GM19025 (cell line): ENCODE measurements at regions not wholly inside any gene's neighbourhood (a gene's known extent, or its start where the extent isn't known, plus 50 kb on each side); places are given as distances from the start of the nearest gene placed in this dataset.
"Not testable (repeated sequence)": the region's sequence is repeated elsewhere in the genome, so short reads cannot be mapped to it uniquely, and the experiment has no call there.

Source experiments
- ATAC-seq: cut with Tn5 transposase; IDR thresholded peaks from one replicate; pipeline ENCODE4 v1.9.1; 2021; ENCODE audit warnings: mild to moderate bottlenecking, low read depth, moderate library complexity; ENCODE audit not compliant: unreplicated experiment

DNA sequence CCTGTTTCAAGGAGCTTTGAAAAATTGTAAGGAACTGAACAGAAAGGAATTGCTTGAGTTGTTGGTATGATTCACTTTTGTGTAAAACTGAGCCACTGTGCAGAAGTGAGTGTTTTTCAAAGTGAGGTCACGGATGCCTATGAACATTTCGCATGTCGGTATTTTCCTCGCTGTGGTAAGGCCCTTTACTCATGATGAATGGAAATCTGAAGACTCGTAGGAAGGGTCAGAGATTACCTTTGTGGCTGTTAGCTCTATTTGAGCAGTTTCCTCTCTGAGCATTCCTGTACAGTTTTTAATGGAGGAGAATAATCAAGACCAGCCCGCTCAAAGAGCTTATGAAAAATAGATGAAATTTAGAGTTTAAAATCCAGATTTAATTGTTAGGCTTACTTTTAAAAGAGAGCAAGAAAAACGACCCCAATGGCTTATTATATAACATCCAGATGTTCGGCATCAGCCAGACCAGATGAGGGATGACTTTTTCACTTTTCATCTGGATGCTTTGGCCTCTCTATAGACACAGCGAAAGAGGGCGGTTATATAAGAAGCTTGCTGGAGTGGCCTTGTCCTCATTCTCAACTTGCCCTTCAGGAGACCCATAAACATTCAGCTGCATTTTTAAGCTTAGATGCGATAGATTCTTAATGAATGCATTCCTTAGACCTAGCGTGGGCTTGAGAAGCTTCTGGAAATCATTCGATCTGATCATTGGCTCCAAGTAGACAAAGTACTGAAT, 99.5 kb downstream of the CD83 start:
- no peak for ATAC-seq

DNA sequence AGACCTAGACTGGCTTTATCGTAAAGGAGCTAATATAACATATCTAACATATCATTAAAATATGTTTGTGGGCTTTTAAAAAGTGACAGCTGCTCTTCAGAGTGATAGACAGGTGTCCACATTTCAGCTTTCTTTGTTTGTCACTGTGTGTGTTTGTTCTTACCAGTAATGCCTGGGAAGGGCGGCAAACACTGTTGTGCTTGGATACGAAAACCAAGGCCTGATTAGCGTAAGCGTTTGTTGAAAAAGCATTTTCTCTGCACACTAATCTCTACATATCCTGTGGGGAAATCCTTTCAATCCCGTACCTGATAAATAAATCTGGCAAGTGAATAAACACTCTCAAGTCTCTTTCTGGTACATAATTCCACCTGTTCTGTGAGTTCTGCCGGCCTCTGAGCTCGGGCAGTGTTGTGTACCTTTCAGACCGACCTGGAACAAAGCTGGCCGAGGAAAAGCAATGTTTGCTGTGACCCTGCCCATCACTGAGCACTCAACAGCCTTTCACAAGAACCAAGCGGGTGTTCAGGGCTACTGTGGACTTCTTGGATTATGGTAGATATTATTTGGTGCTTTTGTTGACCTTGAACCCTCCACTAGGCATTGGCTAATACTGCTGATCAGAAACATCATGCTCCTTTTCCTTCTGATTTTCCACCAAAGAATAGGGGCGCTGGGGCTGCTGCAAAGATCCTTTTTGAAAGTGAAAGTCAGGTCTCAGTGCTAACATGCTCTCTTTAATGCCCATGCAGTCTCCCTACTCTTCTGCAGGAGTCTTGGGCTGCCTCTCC, 100.4 kb downstream of the CD83 start:
- ATAC-seq = no peak

DNA sequence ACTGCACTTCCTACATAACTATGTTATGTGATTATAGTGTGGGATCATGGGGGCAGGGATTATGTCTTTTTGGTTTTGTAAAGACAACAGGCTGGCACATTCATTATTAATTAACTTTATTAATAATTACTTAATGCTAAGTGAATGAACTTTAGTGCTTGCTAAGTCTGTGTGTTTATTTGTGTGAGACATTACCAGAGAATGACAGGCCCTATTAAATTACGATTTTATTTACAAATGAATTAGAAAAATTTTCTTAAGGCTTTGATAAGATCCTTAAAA, 100.9 kb downstream of the CD83 start:
- ATAC-seq = no peak

DNA sequence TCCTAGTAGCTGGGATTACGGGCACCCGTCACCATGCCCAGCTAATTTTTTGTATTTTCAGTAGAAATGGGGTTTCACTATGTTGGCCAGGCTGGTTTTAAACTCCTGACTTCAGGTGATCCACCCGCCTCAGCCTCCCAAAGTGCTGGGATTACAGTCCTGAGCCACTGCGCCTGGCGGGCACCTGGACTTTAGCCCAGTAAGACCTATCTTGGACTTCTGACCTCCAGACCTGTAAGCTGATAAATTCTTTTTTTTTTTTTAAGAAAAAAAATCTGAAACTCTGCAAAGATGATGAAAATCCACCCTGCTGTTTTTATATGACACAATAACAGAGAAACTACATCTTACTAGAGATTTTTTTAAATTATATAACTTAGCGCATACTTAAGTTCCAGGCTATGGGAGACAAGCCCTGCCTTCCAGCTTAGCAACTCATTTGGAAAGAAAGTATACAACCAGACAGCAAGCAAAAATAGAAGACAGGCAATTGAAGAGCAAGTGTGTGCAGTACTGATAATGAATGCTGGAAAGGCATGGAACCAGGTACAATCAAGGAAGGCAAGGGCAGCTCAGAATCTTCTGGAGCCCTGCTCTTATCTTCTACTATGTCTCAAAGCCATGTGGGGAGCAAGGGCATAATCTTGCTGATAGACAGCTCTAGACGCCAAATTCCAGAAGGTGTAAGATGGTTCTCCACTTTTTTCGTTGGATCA, 104.2 kb downstream of the CD83 start:
- no peak for ATAC-seq

DNA sequence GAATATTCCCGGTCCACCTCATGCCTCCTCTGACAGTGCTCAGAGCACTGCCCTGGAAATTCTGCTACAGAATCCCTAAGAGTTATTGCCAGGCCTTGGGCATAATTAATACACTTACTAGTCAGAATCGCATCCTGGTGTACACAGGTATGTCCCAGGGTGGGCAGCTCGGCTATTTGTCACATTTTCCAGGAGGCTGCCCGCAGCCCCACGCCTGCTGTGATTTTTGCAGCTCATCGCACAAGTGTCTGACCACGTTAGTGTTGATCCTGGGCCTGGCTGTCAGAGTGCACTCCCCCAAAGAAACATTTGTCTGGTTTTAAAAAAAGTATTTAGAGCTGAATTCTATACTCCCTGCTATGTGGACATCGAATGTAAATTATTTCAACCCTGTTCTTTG, 105.4 kb downstream of the CD83 start:
- ATAC-seq = no peak

DNA sequence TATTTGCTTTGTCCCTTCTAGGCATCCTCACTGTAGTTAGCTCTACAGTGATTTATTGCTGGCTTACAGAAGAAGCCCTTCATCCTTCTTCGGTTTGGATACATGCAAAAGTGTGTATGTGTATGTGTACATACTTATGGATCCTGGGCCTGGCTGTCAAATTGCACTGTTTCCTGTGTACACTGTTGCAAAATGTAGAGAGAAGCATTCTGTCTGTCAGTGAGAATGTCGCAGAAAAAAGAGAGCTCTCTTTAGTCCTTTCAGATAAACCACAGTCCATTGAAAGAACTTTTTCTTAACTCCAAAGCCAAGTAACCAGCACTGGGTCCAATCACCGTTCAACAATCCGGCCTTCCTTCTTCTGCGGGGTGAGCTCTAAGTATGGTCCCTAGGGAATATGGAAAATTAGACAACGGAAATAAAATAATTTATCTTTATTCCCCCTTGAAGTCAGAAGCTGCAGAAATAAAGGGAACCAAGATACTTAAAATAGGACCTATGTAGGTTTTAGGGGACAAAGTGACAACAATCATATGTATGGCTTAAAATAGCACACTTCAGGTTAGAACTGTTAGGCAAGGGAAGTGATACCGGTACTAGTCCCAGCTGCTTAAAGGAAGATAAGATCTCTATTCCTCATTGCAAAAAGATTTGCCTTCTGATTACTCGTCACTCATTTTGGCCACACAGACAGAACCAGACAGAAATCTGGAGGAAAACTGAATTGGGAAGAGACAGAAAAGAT, 107.0 kb downstream of the CD83 start:
- ATAC-seq = no peak

DNA sequence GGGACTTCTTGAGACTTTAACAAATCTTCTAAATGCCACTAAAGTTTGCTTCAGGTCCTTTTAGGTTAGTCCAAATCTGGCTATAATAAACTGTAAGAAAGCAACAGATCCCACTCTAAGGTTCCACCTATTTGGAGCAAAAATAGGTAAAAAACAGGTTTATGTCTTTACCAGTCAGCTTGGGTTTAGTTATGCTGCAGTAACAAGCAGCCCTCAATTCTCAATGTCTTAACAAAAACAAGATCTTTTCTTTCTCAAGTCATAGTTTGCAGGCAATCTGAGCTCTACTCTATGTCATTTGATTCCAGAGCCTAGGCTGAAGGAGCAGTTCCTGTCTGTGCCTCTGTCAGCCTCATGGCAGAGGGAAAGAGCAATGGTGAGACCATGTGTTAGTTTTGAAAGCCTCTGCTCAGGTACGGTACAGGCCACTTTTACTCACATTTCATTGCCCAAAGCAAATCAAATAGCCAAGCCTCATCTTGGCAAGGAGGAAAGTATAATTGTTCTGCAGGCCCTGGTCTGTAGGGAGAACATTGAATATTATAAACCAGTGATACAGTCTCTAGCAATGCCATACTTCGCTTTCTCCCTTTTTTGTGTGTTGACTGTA, 108.6 kb downstream of the CD83 start:
- ATAC-seq = no peak

DNA sequence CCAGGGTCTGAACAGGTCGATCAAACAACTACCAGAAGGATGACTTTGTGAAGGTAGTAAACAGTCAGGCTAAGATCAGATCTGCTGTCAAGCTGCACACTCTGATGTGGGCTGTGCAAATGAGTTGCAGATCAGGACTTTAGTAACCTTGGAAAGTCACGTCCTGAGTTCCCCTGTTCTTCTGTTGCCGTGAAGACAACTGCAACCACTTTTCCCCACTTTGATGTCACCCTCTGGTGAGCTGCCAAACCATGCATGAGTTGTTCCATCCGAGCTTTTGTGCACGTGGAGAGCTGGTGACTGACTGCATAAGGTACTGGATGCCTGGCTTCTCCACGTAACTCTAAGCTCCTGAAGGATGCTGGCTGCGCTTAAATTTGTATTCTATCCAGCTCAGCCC, 111.0 kb downstream of the CD83 start:
- ATAC-seq = no peak

DNA sequence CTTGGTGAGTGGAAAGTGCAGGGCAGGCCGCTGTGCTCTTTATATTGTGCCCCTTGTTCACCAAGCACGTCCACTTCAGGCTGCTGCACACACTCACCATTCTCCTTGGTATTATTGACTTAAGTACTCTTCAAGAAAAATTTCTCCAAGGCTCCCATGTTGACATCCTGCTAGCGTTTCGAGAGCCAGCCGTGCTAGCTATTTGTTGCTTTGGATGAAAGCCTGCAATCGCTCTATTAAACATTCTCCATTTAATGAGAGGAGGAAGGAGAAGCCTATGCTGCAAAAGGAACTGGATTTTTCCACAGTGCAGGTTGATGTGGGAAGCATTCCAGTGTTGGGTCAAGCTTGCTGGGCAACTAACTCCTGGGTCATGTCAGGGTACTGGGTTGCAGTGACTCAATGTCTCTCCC, 113.5 kb downstream of the CD83 start:
- ATAC-seq = no peak

DNA sequence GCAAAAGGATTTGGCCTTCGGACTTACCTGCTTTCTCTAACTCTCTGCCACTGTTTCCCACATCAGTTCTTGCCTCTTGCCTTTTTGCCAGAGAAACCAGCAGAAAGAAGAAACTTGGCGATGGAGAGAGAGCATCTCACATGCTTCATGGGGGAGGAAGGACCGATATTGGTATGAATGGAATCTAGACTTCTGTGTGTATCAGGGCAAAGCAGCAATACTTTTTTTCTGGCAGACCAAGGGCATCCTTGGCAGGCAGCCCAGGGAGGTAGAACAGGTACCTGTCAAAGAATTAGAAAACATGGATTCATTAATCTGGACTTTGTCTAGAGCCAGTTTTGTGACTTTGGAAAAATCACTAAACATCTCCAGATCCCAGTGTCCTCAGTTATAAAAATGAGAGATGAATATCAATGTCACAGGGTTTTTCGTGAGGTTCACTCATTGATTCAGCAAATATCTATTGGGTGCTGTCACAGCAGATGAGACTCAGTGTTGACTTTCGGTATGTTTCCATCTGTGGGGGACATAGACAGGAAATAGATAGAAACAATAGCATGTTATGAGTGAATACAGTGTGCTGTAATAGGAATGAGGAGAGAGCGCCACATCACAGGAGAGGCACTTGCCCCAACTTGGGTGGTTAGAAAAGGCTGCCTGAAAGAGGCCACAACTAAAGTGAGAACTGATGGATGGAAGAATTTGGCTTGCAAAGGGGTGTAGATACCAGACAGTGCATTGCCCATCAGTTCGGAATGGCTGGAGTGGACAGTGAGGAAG, 114.1 kb downstream of the CD83 start:
- no peak for ATAC-seq

DNA sequence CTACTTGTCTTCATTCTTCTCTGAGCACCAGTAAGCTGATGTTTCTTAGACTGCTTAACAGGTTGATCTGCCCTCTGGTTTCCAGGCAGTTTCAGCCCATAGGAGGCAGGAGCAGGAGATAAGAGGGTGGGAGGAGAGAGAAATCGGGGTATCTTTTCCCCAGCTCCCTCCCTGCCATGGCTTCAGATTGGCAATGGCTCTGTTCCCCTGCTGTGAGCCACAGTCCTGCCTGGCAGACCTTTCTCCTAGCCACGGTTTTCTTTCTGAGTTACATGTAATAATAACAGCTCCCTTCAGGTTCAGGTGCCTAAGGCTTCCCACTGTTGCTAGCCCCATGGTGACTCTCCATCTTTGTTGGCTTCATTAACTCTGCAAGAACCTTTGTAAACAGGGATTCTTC, 115.3 kb downstream of the CD83 start:
- ATAC-seq = no peak

DNA sequence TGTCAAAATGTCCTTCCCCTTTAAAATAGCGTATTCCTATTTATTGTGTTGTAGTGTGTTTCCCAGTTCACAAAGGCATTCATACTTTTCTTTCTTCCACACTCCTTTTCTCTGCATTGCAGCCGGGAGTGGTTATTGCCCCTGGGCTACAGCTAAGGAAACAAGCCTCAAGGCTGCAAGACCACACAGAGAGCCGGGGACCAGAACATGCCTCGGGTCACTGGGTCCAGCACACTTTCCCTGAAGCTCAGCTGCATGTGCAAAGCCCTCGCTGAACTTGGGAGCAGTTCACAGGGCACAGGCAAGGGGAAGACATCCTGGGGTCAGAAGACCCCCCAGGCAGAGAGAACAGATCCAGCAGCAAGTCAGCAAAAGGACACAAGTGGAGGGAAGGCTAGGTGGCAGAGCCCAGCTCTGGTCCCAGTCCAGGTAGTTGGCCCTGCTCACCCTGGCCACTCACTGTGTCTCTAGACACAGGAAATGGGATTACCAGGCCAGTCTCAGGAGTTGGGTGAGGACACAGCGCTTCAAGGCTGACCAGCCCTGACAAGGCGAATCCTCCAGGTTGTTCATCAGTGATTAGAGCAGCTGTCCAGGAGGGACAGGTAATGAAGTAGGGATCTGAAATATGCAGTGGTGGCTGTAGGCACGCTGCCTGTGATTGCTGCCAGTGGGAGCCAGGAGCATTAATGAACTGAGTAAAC, 118.2 kb downstream of the CD83 start:
- ATAC-seq = no peak

DNA sequence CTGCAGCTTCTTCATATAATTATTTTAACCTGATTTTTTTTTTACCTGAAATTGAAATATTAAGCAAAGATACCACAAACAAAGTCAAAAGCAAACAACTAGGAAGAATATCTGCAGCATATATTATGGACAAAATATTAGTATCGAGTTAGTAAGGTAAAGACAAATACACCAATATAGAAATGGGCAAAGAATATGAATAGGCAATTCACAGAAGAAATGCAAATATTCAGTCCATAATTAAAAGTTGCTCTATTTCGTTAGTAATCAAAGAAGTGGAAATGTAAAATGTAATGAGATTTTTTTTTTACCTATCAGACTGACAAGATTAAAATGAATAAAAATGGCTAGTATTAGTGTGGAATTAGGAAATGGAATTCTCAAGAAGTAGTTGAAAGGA, 121.5 kb downstream of the CD83 start:
- no peak for ATAC-seq

DNA sequence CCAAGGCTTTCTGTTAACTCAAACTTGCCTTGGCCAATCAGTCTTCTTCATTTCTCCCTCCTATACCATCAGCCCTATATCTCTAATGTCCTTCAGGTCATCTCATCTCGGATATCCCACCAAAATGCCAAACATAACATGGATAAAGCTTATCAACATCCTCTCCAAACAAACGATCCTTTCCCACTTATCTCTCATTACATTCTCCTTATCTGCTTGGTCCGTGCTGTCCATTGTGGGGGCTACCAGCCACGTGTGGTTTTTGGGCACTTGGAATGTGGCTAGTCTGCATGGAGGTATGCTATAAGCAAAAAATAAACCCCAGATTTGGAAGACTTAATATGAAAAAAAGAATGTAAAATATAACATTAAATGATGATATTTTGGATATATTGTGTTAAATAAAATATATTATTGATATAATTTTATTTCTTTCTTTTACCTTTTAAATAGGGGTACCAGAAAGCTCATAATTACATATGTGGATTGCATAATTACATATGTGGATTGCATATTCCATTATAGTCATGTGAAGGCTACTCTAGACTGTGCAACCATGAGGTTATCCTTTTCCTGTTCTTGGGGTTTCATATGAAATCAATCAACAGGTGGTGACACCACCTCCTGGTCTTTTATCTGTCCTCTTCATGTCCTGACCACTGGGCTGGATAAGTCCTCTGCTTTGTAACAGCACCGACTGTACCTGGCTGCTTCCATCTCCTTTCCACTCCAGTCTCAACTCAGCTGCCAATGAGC, 123.0 kb downstream of the CD83 start:
- ATAC-seq = no peak

DNA sequence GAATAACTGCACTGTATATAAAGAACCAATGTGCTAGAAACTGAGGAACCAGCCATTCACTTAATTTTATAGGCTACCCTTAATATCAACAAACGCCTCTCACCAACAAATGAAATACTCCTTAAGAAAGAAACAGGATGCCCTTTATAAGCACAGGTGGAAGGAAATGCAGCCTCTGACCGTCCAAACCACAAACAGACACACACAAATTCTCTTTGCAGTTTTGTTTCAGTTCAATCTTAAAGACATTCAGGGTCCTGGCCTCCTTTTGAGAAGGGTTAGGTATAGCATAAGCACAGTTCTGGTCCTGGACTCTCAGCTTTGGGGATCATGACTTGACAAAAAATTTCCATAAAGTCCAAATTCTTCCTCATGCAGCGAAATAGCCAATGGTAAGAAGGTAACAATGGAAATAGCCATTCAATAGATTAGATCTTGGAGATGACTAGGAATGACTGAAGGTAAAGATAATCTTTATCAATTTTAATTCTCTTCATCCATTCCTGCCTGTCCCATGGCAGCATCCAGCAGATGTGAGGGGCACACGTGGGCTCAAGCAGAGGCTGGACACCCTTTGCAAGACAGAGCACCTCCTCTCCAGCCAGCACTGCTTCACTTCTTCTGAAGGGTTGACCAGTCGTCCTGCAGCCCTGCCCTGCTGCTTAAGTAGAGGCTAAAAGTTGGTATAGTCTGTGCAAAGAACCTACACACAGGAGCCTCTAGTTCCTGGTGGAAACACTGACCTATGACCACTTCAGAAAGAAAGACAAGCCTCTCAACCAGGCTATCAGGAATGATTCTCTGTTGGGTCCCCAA, 123.9 kb downstream of the CD83 start:
- ATAC-seq = no peak

DNA sequence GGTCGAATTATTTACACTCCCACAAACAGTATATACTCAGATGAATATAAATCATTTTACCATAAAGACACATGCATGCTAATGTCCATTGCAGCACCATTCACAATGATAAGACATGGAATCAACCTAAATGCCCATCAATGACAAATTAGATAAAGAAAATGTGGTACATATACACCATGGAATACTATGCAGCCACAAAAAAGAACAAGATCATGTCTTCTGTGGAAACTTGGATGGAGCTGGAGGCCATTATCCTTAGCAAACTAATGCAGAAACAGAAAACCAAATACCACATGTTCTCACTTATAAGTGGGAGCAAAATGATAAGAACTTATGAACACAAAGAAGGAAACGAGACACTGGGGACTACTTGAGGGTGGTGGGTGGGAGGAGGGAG, 125.3 kb downstream of the CD83 start:
- ATAC-seq = not testable (repeated sequence)

DNA sequence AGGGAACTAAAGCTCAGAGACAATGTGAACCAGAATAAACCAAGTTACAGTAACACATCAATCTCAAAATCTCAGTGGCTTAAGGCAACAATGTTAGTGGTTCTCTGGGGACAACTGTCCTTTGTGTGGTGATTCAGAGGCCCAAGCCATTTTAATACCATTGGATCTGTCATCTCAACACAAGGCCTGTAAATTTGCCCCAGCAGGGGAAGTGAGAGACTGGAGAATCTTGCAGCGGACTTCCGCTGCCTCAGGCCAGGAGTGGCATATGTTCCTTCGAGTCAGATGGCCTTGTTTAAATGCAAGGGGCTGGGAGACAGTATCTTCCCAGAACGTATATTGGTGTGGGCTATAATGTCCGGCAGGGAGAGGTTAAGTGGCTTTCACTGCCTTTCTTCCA, 126.0 kb downstream of the CD83 start:
- no peak for ATAC-seq

DNA sequence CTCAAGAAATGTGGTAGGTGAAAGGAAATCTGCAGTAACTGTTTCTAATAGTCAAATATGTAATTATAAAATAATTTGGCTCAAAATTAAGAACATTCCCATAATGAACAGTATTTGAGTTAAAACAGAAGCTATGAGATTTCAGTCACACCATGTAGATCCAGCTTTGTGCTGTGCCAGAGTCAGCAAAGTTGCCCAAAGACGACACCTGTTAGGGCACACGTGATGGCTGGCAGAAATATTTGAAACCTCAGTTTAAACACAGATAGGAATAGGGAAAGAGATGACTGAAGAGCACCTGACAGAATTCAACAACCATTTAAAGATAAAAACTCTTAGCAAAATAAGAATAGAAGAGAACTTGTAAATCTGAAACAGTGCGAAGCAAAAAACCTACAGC, 129.3 kb downstream of the CD83 start:
- ATAC-seq = no peak
